ENCODE measurements at regions not wholly inside any gene's neighbourhood (a gene's known extent, or its start where the extent isn't known, plus 50 kb on each side); places are given as distances from the start of the nearest gene placed in this dataset.

DNA sequence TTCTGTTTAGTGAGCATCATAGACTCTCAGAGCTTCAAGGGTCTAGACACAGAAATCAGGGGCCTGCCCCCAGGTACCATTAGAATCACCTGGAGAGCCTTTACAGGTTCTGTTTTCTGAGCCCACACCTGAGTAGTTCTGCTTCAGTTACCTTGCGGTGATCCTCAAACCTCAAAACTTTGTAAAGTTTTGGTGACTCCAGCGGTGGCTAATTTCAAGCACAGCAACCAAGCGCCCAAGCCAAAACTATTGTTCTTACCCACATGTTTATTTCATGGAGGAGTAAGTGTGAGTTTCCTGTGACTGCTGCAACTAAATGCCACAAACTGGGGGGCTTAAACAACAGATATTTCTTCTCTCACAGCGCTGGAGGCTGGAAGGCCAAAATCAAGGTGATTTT lies 108.9 kb downstream of the FOXD1 start:
- Mint-ChIP-seq H3K27me3 (peaks cover 18% of the 10 kb centered on the region), H3K4me1 (no peaks in the 10 kb centered on the region), H3K9me3 (peaks cover 2% of the 10 kb centered on the region), H3K36me3 (no peaks in the 10 kb centered on the region), H3K4me3 (no peak overlapping the region), H3K27ac (no peak overlapping the region)
- no peak for ATAC-seq (ENCODE audit: low read depth)
- DNase-seq (ENCODE audit: low spot score in 2 of 2), result no peak

DNA sequence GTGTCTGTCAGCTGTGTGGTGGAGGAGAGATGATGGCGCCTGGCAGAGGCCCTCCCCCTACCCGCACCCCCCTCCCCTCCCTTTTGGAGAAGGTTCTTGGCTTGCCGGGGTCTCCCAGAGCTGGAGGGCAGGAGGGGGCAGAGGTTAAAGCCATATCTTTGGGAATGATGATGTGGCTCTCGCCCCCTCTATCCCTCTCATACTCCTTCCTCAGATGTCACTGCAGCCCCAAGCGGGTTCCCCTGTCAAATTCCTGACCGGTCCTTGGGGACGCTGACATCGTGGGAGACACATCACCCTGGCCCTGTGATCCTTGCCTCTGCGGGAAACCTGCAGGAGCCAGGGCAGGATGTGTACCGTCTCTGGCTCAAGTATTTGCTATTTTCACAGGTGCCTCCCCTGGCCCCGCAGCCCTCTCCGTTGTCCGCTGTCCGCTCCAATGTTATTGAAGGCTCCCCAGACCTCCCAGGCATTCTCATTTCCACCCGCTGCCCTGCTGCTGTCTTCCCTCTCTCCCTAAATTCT lies 109.5 kb downstream of the FOXD1 start:
- H3K36me3 Mint-ChIP-seq, result no peaks in the 10 kb centered on the region
- no peaks in the 10 kb centered on the region for H3K4me1 Mint-ChIP-seq
- H3K4me3 Mint-ChIP-seq, result no peak overlapping the region
- no peak overlapping the region for H3K27ac Mint-ChIP-seq
- peaks cover 18% of the 10 kb centered on the region for H3K27me3 Mint-ChIP-seq
- peaks cover 2% of the 10 kb centered on the region for H3K9me3 Mint-ChIP-seq
- DNase-seq (ENCODE audit: low spot score in 2 of 2) (no peak), ATAC-seq (ENCODE audit: low read depth) (no peak)

DNA sequence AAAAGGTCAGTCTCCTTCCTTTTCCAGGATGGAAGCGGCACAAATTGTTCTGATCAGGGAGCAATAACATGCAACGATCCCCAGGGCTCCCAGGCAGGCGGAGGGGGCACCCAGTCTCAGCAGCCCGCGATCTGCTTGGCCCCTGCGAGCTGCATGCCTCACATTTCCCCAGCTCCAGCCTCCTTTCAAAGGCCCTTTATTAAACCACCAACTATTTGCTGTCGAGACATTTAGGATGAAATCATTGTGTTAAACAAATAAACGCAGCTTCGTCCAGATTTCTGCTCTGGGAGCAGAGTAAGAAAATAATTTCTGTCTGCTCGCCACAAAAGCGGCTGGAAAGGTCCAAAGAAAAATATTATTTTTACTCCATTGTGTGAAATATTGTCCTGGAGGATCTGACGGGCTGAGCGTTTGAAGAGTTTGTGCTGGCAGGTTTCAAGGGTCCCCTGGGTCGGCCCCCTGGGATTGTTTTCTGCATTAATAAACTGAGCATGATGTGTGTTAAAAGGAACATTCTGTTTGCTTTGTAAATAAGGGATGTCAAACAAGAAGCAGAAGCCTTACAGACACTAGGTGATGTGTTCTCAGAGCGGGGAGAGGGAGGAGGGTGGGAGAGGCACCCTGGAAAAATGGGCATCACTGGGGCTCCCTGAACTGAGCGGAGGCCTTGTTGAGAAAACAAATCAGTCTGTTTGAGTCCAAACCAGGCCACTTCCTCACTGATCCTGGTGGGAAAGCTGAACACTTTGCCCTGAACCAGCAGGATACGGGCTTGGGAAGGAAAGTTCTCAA lies 110.1 kb downstream of the FOXD1 start:
- ATAC-seq (ENCODE audit: low read depth) (no peak), DNase-seq (ENCODE audit: low spot score in 2 of 2) (no peak)
- H3K9me3 Mint-ChIP-seq, result peaks cover 2% of the 10 kb centered on the region
- H3K4me3 Mint-ChIP-seq, result no peak overlapping the region
- no peak overlapping the region for H3K27ac Mint-ChIP-seq
- H3K4me1 Mint-ChIP-seq, result no peaks in the 10 kb centered on the region
- H3K36me3 Mint-ChIP-seq, result no peaks in the 10 kb centered on the region
- peaks cover 18% of the 10 kb centered on the region for H3K27me3 Mint-ChIP-seq

DNA sequence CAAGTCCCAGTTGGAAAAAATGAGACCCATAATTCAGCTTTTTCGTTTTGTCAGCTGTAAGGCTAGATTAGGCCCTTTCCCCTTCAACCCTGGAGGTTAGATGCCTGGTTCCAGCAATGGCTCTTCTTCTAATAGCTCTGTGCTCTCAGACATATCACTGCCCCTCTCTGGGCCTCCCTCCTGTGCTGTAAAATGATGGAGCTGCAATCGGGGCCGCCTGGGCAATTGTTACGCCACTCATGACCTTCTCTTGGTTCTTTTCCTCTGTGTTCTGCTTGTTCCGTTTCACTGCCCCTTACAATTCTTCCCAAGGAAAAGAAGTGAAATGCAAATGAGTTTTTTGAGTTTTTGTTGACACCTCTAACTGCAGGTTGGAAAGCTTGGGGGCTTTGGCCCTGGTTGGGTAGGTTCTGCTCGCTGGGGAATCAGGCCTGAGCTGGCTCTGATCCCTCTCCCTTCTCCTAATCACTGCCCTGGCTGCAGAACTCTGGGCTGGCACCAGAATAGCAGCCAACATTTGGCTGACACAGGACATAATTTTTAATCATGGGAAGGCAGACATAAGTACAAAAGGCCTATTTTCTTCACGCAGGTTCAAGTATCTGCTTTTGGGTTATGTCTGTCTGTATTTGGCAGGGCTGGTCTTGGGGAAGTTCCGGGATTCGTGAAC lies 110.9 kb downstream of the FOXD1 start:
- ATAC-seq (ENCODE audit: low read depth) (no peak), DNase-seq (ENCODE audit: low spot score in 2 of 2) (no peak)
- H3K27me3 Mint-ChIP-seq, result peaks cover 18% of the 10 kb centered on the region
- no peak overlapping the region for H3K27ac Mint-ChIP-seq
- peaks cover 2% of the 10 kb centered on the region for H3K9me3 Mint-ChIP-seq
- H3K36me3 Mint-ChIP-seq, result no peaks in the 10 kb centered on the region
- no peak overlapping the region for H3K4me3 Mint-ChIP-seq
- no peaks in the 10 kb centered on the region for H3K4me1 Mint-ChIP-seq

DNA sequence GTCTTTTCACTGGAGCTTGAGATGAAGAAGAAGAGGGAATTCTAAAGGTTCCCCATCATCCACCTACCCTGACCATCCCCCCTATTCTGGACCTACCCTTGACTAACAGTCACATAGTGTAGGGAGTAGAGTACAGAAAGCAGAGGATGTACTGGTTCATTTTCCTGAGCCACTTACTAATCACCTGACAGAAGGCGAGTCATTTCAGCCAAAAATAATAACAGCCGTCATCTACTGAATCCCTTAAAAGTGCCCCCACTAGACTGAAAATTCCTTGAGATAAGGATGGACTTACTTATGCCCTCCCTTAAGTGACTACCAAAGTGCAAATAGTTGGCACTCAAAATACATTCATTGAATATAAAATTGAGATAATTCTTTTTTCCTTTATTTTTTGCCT lies 112.2 kb downstream of the FOXD1 start:
- no peak for DNase-seq (ENCODE audit: low spot score in 2 of 2)
- Mint-ChIP-seq H3K27me3 (peaks cover 18% of the 10 kb centered on the region), H3K9me3 (peaks cover 6% of the 10 kb centered on the region), H3K4me3 (no peak overlapping the region), H3K4me1 (no peaks in the 10 kb centered on the region), H3K36me3 (no peaks in the 10 kb centered on the region), H3K27ac (no peak overlapping the region)
- ATAC-seq (ENCODE audit: low read depth), result no peak

DNA sequence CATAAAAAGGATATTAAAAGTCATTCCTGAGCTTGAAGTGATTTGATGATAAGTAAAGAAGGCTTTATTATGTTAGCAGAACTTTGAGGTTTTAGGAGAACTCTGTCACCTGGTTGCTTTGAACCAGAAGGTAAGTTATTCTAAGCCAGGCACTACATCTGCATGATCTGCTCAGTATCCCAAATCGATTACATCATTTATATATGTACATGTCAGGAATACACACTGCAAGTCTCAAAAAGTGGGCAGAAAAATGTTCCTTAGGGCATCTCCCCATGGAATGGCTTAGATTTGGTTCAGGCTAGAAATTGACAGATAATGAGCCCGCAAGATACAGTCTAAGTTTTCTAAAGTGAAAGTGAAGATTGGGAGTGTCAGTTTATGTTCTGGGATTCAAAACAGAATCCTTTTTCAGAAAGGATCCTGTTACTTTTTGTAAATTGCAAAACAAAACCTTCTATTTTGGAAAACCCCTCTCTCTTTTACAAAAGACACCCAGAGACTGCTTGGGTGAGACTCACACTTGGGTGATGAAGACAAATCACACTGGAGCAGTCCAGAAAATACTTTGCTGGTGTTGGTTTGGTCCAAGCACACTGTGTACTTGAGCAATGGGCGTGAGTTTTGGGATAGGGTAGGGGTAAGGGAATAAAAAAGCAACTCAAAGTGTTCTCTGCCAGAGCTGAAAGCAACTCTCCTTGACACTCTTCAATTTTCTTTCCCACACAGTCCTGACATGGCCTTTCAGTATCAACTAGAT lies 114.5 kb downstream of the FOXD1 start:
- ATAC-seq (ENCODE audit: low read depth), result no peak
- H3K27me3 Mint-ChIP-seq, result peaks cover 9% of the 10 kb centered on the region
- DNase-seq (ENCODE audit: low spot score in 2 of 2), result no peak
- peaks cover 8% of the 10 kb centered on the region for H3K9me3 Mint-ChIP-seq
- H3K36me3 Mint-ChIP-seq, result no peaks in the 10 kb centered on the region
- no peak overlapping the region for H3K27ac Mint-ChIP-seq
- H3K4me1 Mint-ChIP-seq, result no peaks in the 10 kb centered on the region
- no peak overlapping the region for H3K4me3 Mint-ChIP-seq

DNA sequence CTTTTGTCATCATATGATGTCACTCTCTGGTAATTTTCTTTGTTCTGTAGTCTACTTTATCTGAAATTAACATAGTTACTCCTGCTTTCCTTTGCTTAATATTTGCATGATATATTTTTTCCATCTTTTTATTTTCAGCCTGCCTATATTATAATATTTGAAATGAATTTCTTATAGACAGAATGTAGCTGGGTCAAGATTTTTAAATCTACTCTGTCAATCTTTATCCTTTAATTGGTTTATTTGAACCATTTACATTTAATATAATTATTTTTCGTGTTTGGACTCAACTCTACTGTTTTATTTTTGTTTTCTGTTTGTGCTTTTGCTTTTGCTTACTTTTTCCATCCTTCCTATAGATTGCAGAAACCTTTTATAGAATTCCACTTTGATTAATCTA lies 118.0 kb downstream of the FOXD1 start:
- no peak for DNase-seq (ENCODE audit: low spot score in 2 of 2)
- no peaks in the 10 kb centered on the region for H3K4me1 Mint-ChIP-seq
- H3K36me3 Mint-ChIP-seq, result no peaks in the 10 kb centered on the region
- H3K4me3 Mint-ChIP-seq, result no peak overlapping the region
- peaks cover 8% of the 10 kb centered on the region for H3K9me3 Mint-ChIP-seq
- peaks cover 4% of the 10 kb centered on the region for H3K27me3 Mint-ChIP-seq
- no peak for ATAC-seq (ENCODE audit: low read depth)
- H3K27ac Mint-ChIP-seq, result no peak overlapping the region

DNA sequence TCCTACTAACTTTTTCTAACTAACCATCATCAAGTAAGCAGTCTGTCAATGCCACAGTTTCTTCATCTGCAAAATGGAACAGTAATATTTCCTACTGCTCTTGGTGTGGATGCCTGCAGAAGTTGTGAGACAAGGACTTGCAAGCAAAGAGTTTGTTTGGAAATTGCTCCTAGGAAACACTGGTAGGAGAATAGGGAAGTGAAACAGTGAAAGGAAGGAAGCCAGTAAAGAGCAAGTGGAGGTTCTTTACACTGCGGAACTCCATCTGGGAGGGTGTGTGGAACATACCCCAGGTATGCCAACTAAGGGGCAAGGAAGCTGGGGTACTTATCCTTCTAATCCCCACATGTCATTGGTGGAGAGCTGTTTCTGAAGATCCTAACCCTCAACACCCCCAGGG lies 119.9 kb downstream of the FOXD1 start:
- Mint-ChIP-seq H3K36me3 (no peaks in the 10 kb centered on the region), H3K4me3 (no peak overlapping the region), H3K27me3 (peaks cover 4% of the 10 kb centered on the region), H3K4me1 (no peaks in the 10 kb centered on the region), H3K27ac (no peak overlapping the region), H3K9me3 (peaks cover 8% of the 10 kb centered on the region)
- DNase-seq (ENCODE audit: low spot score in 2 of 2) (no peak), ATAC-seq (ENCODE audit: low read depth) (no peak)

DNA sequence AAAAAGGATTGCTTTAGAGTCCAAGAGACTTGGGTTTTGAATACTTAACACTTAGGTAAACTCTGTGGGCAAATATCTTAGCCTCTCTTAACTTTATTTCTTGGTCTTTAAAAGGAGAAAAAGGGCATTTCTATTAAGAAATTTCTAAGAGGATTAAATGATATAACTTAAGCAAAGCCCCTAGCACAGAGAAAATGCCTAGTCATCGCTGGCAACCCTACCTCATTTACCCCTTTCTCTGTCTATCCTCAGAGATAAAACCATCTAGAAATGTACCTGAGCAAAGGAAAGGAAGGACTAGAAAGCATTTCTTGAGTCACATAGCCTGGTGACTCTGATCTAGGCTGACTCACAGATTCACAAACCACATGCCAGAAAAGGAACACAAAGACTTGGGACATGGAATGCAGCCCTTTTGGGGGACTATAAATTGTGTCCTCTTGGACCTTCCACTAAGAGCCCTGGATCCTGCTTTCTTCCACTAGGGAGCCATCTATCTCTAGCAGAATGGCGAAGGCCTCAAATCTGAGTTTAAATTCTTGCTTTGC lies 120.6 kb downstream of the FOXD1 start:
- Mint-ChIP-seq H3K27me3 (peaks cover 9% of the 10 kb centered on the region), H3K9me3 (peaks cover 8% of the 10 kb centered on the region), H3K4me1 (no peaks in the 10 kb centered on the region), H3K4me3 (no peak overlapping the region), H3K27ac (no peak overlapping the region), H3K36me3 (no peaks in the 10 kb centered on the region)
- no peak for ATAC-seq (ENCODE audit: low read depth)
- no peak for DNase-seq (ENCODE audit: low spot score in 2 of 2)

DNA sequence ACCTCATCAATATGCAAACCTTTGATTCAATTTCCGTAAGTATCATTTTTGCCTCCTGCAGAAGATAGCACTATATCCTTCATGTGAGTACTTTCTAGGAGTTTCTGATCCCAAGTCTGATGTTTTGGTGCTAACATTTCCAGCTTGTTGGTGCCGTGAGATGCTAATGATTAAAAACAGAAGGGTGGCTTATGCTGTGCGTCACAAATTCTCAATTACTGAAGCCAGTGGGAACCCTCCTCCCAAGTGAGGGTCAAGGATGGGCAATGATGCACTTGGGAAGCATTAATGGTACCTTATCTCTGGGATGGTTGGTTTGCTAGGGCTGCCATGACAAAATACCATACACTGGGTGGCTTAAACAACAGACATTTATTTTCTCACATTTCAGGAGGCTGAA lies 123.0 kb downstream of the FOXD1 start:
- H3K27me3 Mint-ChIP-seq, result peaks cover 10% of the 10 kb centered on the region
- H3K9me3 Mint-ChIP-seq, result no peaks in the 10 kb centered on the region
- H3K4me3 Mint-ChIP-seq, result no peak overlapping the region
- no peak for ATAC-seq (ENCODE audit: low read depth)
- no peaks in the 10 kb centered on the region for H3K4me1 Mint-ChIP-seq
- no peaks in the 10 kb centered on the region for H3K36me3 Mint-ChIP-seq
- no peak overlapping the region for H3K27ac Mint-ChIP-seq
- no peak for DNase-seq (ENCODE audit: low spot score in 2 of 2)

DNA sequence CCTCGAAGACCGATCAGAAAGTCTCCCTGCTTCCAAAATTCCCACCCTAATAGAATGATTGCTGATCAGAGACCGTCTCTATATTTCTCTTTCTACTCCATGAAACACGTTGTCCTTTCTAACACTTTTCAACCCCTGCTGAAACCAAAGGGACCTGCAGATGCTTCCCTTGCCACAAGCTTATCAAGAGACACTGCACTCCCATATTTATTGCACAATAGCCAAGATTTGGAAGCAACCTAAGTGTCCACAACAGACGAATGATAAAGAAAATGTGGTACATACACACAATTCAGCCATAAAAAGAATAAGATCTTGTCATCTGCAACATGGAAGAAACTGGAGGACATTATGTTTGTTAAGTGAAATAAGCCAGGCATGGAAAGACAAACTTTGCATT lies 125.1 kb downstream of the FOXD1 start:
- DNase-seq (ENCODE audit: low spot score in 2 of 2) (no peak), ATAC-seq (ENCODE audit: low read depth) (no peak)
- Mint-ChIP-seq H3K27ac (no peak overlapping the region), H3K9me3 (no peaks in the 10 kb centered on the region), H3K27me3 (peaks cover 11% of the 10 kb centered on the region), H3K4me3 (no peak overlapping the region), H3K4me1 (no peaks in the 10 kb centered on the region), H3K36me3 (no peaks in the 10 kb centered on the region)

DNA sequence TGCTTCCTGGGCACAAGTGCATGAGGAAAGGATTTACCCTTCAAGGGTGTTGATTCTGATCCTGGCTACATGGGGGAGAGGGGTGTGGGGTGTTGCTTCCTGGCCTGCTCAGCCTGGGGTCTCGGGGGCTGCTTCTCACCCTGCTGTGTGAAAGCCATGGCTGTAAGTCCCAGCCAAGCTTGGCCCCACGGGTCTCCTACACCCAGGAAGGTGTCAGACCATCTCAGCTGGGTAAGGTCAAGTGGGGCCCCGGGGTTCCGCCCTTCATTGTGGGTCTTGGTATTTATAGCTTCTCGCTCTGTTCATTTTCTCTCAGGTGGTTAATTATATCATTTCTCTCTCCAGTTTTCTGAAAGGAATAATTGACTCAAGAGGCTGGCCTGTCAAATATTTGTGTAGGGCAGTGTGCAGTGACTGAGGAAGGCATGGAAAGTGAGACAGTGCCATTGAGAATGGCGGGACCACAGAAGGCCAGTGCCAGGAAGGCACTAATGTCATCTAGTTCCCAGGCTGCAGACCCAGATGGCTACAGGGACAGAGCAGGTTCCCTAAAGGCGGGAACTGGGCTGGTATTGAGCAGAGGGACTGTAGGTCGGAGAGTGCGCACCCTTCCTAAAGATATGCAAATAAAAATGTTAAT lies 126.0 kb downstream of the FOXD1 start:
- ATAC-seq (ENCODE audit: low read depth) (no peak), DNase-seq (ENCODE audit: low spot score in 2 of 2) (no peak)
- H3K27me3 Mint-ChIP-seq, result peaks cover 14% of the 10 kb centered on the region
- no peaks in the 10 kb centered on the region for H3K36me3 Mint-ChIP-seq
- no peak overlapping the region for H3K4me3 Mint-ChIP-seq
- H3K27ac Mint-ChIP-seq, result no peak overlapping the region
- H3K9me3 Mint-ChIP-seq, result no peaks in the 10 kb centered on the region
- H3K4me1 Mint-ChIP-seq, result no peaks in the 10 kb centered on the region

DNA sequence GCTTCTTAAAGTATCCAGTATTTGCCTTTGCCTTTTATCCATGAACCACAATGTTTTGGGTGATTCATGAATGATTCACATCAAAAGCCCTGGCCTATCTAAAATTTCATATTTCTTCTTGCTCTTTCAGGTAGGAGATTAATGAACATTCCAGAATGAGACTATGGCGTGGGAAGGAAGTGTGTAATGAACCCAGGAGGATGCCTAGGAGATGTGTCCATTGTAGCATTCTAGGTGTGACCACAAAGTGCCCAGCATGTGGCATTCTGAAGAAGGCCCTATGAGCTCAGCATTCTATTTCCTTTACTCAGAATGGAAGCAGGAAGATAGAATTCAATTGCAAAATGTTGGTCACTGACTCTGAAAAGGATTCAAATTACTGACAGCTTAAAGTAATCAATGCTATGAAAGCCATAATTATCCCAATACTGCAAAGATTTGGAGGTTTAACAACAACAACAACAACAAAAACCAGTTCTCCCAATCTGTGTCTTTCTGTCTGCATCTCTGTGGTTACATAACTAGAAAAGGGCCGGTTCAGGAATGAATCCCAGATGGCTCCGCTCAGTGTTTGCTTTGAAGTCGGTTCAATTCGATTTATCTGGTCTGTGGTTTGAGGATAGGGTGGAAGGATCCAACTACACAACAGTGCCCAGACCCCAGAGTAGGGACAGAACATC lies 126.7 kb downstream of the FOXD1 start:
- DNase-seq (ENCODE audit: low spot score in 2 of 2) (no peak), ATAC-seq (ENCODE audit: low read depth) (no peak)
- Mint-ChIP-seq H3K4me1 (no peaks in the 10 kb centered on the region), H3K27ac (no peak overlapping the region), H3K9me3 (no peaks in the 10 kb centered on the region), H3K4me3 (no peak overlapping the region), H3K27me3 (peaks cover 14% of the 10 kb centered on the region), H3K36me3 (no peaks in the 10 kb centered on the region)

Measured in memory B cell (primary cell).